Pancreas (tissue), 10 donors: ENCODE measurements at regions not wholly inside any gene's neighbourhood (a gene's known extent, or its start where the extent isn't known, plus 50 kb on each side); places are given as distances from the start of the nearest gene placed in this dataset.

Experiments used
- ATAC-seq, 4 donors: fragments of 200-7000 bp; cut with Tn5 transposase; one replicate each; pipeline versions ENCODE4 v1.8.0 to v1.9.1; 2020; ENCODE audit warnings: mild to moderate bottlenecking in 4 of 4, moderate library complexity in 4 of 4
- DNase-seq, 6 donors: peaks; one replicate each; pipeline ENCODE4 v3.0.0-alpha.2; 2020
- FAIRE-seq: peaks from 2 replicates; lab custom pipeline; 2012; peaks lifted over from hg19 to GRCh38; lab: Jason Lieb, UNC
- H3K27ac ChIP-seq, 4 donors: fragments of 200-600 bp; sonication (generic); 1 replicate in 3 of 4; 2 replicates in 1 of 4; pipeline versions ENCODE4 v1.5.0 to v1.8.0; 2020
- H3K27me3 ChIP-seq, 4 donors: fragments of 200-600 bp; one replicate each; pipeline ENCODE4 v1.8.0; 2021
- H3K36me3 ChIP-seq, 3 donors: fragments of 200-600 bp; sonication (generic) in 1 of 3; one replicate each; pipeline versions ENCODE4 v1.5.0 to v1.8.0; 2020 to 2021
- H3K4me1 ChIP-seq, 3 donors: fragments of 200-600 bp; one replicate each; pipeline ENCODE4 v1.8.0; 2021
- H3K4me3 ChIP-seq, 4 donors: fragments of 200-600 bp; sonication (generic) in 2 of 4; one replicate each; pipeline versions ENCODE4 v1.5.0 to v1.8.0; 2020 to 2021
- H3K9me3 ChIP-seq, 4 donors: fragments of 200-600 bp; one replicate each; pipeline ENCODE4 v1.8.0; 2021
- WGBS, 2 donors: extraction: QIAGEN DNeasy Blood & Tissue Kit; methylation state at CpG; one replicate each; pipeline ENCODE4 v1.1.7; 2013; 5-methylcytosine and 5-hydroxymethylcytosine counted together
- intact Hi-C, 3 donors: fragments of 100-400 bp; cut with DNase I; formaldehyde crosslinking; loops; one replicate each; pipeline versions ENCODE4 v1.11.1 to v1.14.2; 2022
- TF ChIP-seq, protein P1 (sequence below), 4 donors: fragments of 200-600 bp; sonication (generic) in 3 of 4; IDR thresholded peaks; one replicate each; pipeline versions ENCODE4 v1.5.0 to v1.8.0; 2021; ENCODE audit warnings: antibody characterized with exemption in 4 of 4
- donor health status: healthy with polysubstance abuse.
- donor health status: DM: no; HTN: no; CAD: no; lungs with moderate emphysema.
- donor health status: DM: no; HTN: no; CAD: no.
- donor health status: control.
- donor health status: control.
- donor health status: Bipolar disorder and iron deficiency.
- donor health status: DM: yes; HTN: yes; CAD: no.
- donor health status: DM: no; HTN: no; CAD: no.
- donor health status: DM: no; HTN: no; CAD: no.
- donor health status: DM: yes; HTN: yes; CAD: no.

DNA sequence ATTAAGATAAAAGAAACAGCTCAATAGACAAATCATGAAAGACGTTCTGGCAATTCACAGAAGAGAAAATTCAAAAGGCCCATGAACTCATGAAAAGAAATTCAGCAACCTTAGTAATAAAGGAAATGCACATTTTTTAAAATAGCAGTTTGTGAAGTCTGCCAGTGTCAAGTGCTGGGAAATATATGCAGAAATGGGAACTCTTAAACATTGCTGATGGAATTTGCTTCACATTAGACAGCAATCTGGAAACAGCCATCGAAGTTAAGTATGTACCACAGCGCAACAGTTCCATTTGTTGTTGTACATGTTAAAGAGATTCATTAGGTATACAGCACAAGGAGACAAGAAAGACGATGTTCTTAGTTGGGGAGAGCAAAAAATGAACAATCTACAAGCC is 319.4 kb upstream of the SALL1 start:
- DNase-seq (no peak), ATAC-seq (no peak), FAIRE-seq (no peak)
- Histone ChIP-seq H3K4me3 (no peak overlapping the region), H3K27ac (no peak overlapping the region), H3K27me3 (no peaks in the 10 kb centered on the region), H3K9me3 (no peaks in the 10 kb centered on the region), H3K36me3 (no peaks in the 10 kb centered on the region), H3K4me1 (no peaks in the 10 kb centered on the region)
- intact Hi-C loops: no loop called here
- 57 to 62% methylated on average over 4 of the region's 4 CpGs for WGBS, 2 donors
- TF ChIP-seq, protein P1, sequence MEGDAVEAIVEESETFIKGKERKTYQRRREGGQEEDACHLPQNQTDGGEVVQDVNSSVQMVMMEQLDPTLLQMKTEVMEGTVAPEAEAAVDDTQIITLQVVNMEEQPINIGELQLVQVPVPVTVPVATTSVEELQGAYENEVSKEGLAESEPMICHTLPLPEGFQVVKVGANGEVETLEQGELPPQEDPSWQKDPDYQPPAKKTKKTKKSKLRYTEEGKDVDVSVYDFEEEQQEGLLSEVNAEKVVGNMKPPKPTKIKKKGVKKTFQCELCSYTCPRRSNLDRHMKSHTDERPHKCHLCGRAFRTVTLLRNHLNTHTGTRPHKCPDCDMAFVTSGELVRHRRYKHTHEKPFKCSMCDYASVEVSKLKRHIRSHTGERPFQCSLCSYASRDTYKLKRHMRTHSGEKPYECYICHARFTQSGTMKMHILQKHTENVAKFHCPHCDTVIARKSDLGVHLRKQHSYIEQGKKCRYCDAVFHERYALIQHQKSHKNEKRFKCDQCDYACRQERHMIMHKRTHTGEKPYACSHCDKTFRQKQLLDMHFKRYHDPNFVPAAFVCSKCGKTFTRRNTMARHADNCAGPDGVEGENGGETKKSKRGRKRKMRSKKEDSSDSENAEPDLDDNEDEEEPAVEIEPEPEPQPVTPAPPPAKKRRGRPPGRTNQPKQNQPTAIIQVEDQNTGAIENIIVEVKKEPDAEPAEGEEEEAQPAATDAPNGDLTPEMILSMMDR (IDR thresholded peaks at IDR 0.05): no peak

DNA sequence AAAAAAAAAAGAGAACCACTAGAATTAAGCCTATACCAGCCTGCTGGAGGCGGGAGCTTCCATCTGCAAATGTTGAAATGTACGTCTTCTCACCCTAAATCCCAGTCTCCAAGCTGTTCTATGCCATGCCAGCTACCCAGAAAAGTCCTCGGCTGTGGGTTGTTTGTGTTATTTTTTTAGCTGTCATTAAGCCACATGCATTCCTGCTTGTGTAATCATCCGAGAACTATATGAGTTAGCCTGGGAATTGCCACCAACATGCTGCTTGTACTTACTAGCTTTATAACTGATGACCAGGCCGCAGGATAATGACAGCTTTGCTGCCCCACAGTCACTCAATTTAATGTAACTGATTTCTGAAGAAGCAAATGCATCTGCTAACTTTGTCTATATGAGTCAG is 313.9 kb upstream of the SALL1 start:
- Histone ChIP-seq H3K4me3 (no peak overlapping the region), H3K27ac (no peak overlapping the region), H3K4me1 (no peaks in the 10 kb centered on the region), H3K9me3 (no peaks in the 10 kb centered on the region), H3K36me3 (no peaks in the 10 kb centered on the region), H3K27me3 (no peaks in the 10 kb centered on the region)
- FAIRE-seq (no peak), ATAC-seq (no peak), DNase-seq (no peak)
- 85 to 86% methylated on average over 5 of the region's 5 CpGs for WGBS, 2 donors
- TF ChIP-seq, protein P1 (IDR thresholded peaks at IDR 0.05): no peak
- intact Hi-C loops: no loop called here

DNA sequence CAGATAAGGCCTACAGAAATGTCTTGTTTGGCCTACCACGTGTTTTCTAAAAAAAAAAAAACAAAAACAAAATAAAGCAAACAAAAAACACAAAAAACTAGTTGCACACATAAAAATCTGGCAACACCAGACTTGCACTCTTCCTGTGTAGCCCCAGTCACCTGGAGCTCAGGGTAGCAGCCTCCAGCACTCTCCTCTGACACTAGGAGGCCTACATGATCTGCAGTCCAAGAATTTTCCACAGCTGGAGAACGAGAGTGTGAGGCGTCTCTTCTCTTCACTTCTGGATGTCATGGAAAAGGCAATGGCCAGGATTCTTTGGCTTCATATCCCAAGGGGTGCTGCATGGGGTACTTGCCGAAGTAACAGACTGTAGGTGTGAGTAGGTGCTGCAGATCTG is 310.2 kb upstream of the SALL1 start:
- intact Hi-C loops: no loop called here
- TF ChIP-seq, protein P1 (IDR thresholded peaks at IDR 0.05): no peak
- ATAC-seq (no peak), DNase-seq (no peak), FAIRE-seq (no peak)
- 75 to 82% methylated on average over 4 of the region's 4 CpGs for WGBS, 2 donors
- H3K36me3 ChIP-seq: no peaks in the 10 kb centered on the region
- H3K27ac ChIP-seq: no peak overlapping the region
- no peaks in the 10 kb centered on the region for H3K4me1 ChIP-seq
- H3K27me3 ChIP-seq: no peaks in the 10 kb centered on the region
- H3K4me3 ChIP-seq: no peak overlapping the region
- H3K9me3 ChIP-seq: no peaks in the 10 kb centered on the region

DNA sequence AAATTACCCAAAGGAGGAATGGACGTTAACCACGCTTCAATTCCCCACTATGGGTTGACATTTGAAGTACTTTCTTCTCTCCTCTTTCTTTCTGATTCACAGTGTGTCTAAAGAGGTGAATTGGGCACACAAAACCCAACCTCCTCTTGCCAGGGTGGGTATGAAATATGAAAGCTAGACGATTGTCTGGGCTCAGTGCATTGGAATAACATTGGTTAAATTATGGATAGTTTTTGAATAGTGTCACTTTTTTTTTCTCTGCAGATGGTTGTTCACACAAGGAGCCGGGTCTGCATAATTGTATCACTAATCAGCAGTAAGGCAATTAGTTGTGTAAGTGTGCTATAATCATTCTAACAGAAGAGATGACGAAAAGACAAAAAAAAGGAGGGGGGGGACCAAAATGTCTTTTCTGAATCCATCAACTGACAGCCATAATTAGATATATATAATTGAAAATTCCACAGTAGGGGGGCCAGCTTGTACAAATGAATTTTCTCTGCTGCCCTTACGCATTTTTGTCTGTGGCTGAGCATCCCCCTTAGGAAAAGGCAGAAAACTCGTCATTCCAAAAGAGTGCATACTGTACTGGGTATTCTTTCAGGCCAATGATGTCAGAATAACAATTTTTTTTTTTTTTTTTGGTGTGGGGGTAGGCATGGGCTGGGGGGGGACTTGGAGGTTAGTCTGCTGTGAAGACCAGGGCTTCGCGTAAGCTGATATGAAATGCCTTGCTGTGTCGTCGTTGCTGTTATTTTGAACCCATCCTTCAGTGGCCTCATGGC is 307.5 kb upstream of the SALL1 start:
- Histone ChIP-seq H3K4me1 (no peaks in the 10 kb centered on the region), H3K27me3 (no peaks in the 10 kb centered on the region), H3K4me3 (no peak overlapping the region), H3K36me3 (no peaks in the 10 kb centered on the region), H3K27ac (no peak overlapping the region), H3K9me3 (no peaks in the 10 kb centered on the region)
- intact Hi-C loops: no loop called here
- DNase-seq (no peak), ATAC-seq (no peak), FAIRE-seq (no peak)
- TF ChIP-seq, protein P1 (IDR thresholded peaks at IDR 0.05): no peak
- WGBS, 2 donors: 67 to 73% methylated on average over 11 of the region's 11 CpGs

DNA sequence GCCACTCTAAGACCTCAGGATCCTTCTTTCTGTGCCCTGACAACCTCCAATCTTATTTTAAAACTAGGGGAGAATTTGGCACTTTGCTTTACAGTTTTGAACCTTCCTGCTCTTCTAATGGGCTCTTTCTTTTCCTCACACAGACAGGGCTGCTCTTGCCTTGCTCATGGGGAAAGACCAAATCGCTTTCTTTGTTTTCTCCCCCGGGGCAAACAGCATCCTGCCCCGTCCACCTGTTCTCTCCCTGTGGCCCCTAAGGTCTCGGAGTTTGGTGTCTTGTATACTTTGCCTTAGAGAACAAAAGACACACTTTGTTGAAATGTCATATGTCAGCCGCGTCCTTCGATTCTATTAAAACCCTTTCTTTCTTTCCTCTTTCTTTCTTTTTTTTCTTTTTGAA is 306.7 kb upstream of the SALL1 start:
- H3K4me3 ChIP-seq: no peak overlapping the region
- H3K27ac ChIP-seq: no peak overlapping the region
- FAIRE-seq: no peak
- DNase-seq: no peak
- no peaks in the 10 kb centered on the region for H3K36me3 ChIP-seq
- H3K9me3 ChIP-seq: no peaks in the 10 kb centered on the region
- 59 to 76% methylated on average over 7 of the region's 7 CpGs for WGBS, 2 donors
- H3K4me1 ChIP-seq: no peaks in the 10 kb centered on the region
- intact Hi-C loops: no loop called here
- TF ChIP-seq, protein P1 (IDR thresholded peaks at IDR 0.05): no peak
- H3K27me3 ChIP-seq: no peaks in the 10 kb centered on the region
- no peak for ATAC-seq
